NCI-H2081 treated with DMSO at 0.1 percent for 48 hours (cell line): ENCODE measurements at regions not wholly inside any gene's neighbourhood (a gene's known extent, or its start where the extent isn't known, plus 50 kb on each side); places are given as distances from the start of the nearest gene placed in this dataset.
"Not testable (repeated sequence)": the region's sequence is repeated elsewhere in the genome, so short reads cannot be mapped to it uniquely, and the experiment has no call there.

Experiments used
- DNase-seq: peaks from one replicate; lab custom pipeline; 2025; lab: John Stamatoyannopoulos, UW

- no peak for DNase-seq
Observed at GRCh38 chr3:118167571-118167970, 867.1 kb downstream of the IGSF11 start.

- DNase-seq = no peak
Observed at GRCh38 chr3:118168175-118168574, 866.5 kb downstream of the IGSF11 start.

- DNase-seq = no peak
Observed at GRCh38 chr3:118171236-118171852, 863.3 kb downstream of the IGSF11 start.

- DNase-seq = no peak
Observed at GRCh38 chr3:118180853-118181252, 853.8 kb downstream of the IGSF11 start.

DNA sequence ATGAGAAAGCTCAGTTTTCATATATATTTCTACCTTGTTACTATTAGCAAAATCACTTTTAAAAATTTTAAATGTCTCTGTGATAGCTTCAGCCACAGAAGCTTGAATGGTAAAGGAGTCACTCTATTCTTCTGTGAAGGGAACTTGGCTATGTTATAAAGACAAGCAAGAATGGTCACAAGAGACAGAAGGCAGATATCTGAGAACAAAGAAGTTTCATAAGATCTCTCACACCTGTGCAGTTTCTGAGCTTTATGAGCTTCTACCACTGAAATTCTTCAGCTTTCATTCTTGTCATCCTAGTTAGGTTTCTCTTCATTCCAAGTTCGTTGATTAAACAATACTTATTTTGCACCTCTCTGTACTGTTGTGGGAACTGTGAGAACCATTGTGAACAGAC, 853.4 kb downstream of the IGSF11 start:
- DNase-seq = no peak

- DNase-seq = no peak
Observed at GRCh38 chr3:118186051-118186450, 848.6 kb downstream of the IGSF11 start.

- DNase-seq = no peak
Observed at GRCh38 chr3:118187221-118187620, 847.4 kb downstream of the IGSF11 start.

GRCh38 chr3:118196183-118196582, 838.5 kb downstream of the IGSF11 start:
- DNase-seq = no peak

DNA sequence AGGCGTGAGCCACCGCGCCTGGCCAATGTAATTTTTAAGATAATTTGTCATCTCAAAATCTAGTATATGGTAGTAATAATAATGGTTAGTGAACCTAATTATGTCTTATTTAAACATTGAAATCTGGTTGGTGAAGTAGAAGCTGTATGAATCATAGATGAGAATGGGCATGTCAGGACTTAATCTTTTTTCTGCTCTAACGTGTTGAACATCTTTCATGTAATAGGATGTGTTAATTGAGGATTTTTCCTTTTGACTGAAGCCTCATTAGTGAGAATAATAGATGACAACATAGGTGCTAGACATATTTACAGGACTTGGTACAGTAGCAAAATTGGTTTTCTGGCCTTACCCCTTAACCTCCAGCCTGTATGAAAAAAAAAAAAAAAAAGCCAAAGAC, 835.6 kb downstream of the IGSF11 start:
- DNase-seq = no peak

- no peak for DNase-seq
Observed at GRCh38 chr3:118204052-118204656, 830.5 kb downstream of the IGSF11 start.

DNA sequence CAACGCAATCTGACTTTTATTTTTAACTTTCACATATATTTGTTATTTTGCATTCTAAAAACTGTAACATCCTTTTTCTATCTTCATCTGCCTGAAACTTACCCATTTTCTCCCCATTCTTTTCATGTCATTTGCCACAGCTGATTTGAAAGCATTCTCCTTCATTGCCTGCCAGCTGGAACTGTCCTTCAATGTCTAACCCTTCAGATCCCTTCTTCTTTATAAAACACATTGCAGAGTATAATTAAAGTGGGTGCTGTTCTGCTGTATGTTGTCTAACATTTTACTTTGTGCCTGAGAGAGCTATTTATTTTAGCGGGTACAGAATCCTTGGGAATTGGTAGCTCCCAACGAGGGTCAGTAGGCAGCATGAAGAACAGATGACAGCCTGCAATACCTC, 827.4 kb downstream of the IGSF11 start:
- DNase-seq = no peak

DNA sequence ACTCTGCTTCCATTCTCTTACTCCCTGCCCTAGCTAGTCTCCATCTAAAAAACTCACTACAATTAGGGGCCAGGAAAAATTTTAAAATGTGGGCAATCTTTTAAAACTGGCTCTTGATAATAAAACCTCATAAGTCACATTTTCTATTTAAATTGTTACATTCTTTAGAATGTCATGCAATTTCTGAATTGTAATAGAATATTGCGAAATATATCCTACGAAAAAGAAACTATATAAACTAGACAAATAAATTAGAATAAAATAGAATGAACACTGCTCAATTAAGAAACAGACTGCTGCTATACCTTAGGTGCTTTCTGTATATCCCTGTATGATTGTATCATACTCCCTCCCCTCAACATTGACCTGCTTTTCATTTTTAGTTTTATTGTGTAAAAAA, 826.0 kb downstream of the IGSF11 start:
- no peak for DNase-seq

DNA sequence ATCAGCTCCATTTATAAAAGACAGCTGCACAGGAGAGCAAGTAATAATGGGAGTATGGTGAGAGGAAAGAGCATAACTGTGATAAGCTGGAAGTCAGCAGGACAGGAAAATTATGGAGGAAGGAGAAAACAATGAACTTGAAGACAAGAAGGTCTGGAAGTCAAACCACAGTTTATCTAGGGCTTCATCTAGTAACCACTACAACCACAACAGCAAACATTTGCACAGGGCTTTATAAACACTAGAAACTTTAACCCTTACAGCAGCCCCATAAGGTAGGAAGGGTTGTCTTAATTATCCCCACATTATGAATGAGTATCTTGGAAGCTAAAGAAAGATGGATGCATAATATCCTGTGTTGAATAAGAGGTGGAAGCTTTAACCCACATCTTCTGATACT, 820.8 kb downstream of the IGSF11 start:
- DNase-seq = no peak

GRCh38 chr3:118226206-118226605, 808.4 kb downstream of the IGSF11 start:
- no peak for DNase-seq

- DNase-seq = no peak
Observed at GRCh38 chr3:118227191-118227590, 807.5 kb downstream of the IGSF11 start.

DNA sequence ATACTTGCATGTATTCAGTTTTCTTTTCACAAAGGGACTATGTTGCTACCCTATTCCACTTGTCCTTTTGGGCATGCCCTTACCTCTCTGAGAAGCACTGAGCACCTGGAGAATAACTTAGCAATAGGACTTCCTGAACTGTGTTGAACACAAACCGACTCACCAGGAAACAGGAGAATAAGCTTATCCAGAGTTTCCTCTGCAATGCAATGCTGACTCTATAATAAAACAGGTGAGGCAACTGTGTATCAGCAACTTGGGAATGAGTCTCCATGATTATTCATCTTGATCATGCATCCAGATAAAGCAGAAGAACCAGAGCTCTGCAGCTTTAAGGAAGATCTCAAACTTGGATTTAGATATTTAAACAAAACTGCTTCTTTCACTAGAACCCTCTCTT, 806.5 kb downstream of the IGSF11 start:
- DNase-seq = no peak

- no peak for DNase-seq
Observed at GRCh38 chr3:118229196-118229595, 805.5 kb downstream of the IGSF11 start.

- no peak for DNase-seq
Observed at GRCh38 chr3:118231578-118231977, 803.1 kb downstream of the IGSF11 start.

- DNase-seq = no peak
Observed at GRCh38 chr3:118239253-118239652, 795.4 kb downstream of the IGSF11 start.

DNA sequence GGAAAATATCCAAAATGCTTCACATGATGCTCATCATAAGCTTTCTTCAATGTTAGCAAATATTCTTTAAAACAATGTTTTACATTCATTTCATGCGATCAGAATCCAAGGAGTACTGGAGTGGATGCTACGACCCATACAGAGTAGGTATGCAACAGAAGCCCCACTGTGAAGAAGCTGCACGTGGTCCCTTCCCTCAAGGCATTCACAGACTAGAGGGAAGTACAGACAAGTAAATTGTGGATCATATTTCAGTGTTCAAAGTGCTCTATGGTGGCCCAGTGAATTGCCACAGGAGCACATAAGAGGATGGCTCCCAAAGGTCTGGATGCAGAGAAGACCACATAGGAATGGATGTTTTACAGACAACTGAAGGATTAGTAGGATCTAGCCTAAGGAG, 789.9 kb downstream of the IGSF11 start:
- DNase-seq = no peak

- no peak for DNase-seq
Observed at GRCh38 chr3:118245312-118245711, 789.3 kb downstream of the IGSF11 start.

GRCh38 chr3:118258850-118259249, 775.8 kb downstream of the IGSF11 start:
- DNase-seq = not testable (repeated sequence)

GRCh38 chr3:118262800-118263402, 771.7 kb downstream of the IGSF11 start:
- DNase-seq = no peak

DNA sequence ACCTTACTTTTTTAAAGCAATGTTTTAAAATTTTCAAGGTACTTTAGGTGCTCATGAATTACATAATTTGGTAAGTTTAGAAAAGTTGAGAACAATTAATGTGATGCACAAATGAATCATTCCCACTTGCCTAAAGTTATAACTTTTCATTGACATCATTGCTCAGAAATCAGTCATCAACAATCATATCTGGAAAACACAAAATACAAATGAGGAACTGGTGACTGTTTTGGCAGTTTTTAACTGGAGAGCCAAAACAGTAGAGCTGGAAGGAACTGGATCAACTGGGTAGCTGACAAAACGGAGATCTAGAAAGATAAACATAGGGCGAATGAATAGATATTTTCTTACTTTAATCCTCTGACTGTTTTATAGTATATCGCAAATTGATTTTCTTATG, 767.1 kb downstream of the IGSF11 start:
- DNase-seq = no peak
